GM19463 (cell line): ENCODE measurements at regions not wholly inside any gene's neighbourhood (a gene's known extent, or its start where the extent isn't known, plus 50 kb on each side); places are given as distances from the start of the nearest gene placed in this dataset.

Experiments
- ATAC-seq: cut with Tn5 transposase; IDR thresholded peaks from one replicate; pipeline ENCODE4 v1.9.1; 2021; ENCODE audit warnings: mild to moderate bottlenecking, moderate library complexity; ENCODE audit not compliant: unreplicated experiment

DNA sequence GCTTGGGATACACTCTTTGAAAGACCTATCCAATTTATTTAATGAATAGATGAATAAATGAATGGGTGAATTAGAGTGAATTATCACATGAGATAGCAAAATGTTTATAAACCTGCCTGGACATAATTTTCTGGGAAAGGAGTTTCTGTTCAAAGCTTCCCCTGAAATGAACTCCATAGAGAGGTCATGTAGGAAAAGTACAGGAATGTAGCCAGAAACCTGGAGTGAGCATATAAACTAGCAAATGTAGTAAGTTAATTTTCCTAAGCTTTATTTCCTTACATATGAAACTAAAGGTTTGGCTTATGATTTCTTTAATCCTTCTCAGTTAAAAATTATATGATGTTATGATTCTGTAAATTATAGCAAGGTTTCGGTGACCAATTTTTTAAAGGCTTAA is 380.3 kb upstream of the RSPO3 start:
- no peak for ATAC-seq

DNA sequence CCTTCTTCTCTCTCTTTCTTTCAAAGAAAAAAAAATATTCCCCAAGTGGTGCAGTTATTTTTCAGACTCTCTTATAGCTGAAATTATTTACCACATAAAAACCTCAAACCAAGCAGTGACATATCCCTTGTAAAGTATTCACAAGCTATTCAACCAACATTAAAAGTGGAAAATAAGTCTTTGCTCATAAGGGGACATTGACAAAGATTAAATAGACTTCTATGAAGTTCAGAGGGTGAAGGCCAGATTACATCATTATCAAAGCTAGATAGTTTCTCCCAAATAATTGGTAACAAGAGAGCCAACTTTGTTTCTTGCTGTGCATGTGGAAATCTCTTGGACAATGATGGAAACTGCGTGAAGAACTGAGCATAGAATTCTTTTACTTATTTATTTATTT is 379.8 kb upstream of the RSPO3 start:
- no peak for ATAC-seq

DNA sequence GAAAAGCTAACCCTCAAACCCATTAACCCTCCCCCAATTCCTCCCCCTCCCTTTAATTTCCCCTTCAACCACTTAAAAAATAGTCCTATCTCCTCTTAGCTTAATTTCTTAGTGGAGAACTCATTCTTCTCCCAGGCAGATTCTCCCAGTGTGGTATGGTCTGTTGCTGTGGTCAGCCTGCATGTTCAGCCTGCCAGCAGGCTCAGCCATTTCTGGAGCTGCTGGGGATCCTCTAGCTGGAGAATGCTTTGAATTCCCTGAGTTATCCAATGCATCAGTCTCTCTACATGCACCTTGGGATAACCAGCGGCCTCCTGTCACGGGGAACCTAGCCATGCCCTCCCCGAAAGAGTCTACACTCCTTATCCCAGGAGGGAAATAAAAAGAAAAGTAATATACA is 375.4 kb upstream of the RSPO3 start:
- ATAC-seq, result no peak

DNA sequence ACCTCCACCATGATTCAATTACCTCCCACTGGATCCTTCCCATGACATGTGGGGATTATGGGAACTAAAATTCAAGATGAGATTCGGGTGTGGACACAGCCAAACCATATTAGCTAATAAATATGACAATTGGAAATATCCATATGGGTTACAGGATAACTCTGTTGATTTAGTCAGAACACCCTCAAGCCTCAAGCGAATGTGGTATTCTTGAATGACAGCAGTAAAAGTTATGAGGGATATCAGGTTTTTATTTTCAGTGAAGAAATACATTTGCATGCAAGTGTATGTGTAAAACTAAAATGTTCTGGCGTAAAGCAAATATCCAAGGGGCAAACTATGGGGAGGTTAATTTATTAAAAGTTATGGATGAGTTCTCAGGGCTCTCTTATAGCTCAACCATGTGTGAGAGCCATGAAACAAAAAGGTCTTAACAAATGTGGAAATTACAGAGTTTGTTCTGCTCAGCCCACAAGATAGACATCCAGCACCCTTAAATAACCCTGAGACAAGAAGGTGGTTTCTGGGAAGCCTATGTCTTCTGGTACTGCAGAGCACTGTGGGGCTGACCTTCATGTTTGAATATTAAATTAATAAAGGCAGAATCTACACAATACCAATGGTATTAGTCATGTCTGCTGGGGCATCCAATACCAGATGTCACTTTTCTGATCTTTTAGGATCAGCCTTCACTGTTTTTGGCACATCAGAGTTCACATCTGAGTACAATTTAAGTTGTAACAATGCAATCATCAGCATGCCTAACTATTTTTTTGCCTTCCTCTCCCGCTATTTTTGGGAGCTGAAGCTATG is 370.5 kb upstream of the RSPO3 start:
- no peak for ATAC-seq

DNA sequence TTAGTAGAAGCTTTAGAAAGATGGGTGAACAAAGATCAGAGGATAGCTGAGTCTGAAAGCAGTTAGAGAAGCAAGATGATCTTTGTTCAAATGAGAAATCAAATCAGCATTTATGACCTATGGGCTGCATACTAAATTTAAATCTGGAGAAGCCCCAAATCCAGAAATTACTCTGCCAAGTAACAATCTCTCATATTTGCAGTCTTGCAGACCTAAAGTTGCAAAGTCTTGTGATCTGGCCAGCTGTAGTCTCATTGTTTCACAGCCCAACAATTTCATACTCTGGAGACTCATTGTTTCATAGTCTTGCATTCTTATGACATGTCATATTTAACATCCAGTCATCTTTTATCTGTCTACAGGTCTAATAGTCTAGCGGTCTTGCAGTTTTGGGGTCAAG is 364.9 kb upstream of the RSPO3 start:
- ATAC-seq, result no peak

DNA sequence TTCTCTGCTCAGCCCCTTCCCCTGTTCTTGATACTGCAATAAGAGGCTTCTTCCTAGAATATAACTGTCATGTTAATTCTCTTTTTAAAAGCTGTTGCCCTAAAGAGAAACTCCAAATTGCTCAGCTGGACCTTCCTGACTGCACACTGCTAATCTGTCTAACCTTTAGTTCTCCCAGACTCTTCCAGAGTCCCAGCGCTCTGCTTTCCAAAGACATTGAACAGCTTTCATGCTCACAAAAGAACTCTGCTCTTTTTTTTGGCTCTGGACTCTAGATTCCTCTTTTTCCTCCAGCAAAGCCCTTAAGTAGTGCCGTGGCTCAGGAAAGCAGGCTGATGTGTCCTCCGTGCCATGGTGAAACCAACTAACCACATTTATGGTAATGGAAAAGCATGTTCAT is 356.6 kb upstream of the RSPO3 start:
- ATAC-seq, result no peak

DNA sequence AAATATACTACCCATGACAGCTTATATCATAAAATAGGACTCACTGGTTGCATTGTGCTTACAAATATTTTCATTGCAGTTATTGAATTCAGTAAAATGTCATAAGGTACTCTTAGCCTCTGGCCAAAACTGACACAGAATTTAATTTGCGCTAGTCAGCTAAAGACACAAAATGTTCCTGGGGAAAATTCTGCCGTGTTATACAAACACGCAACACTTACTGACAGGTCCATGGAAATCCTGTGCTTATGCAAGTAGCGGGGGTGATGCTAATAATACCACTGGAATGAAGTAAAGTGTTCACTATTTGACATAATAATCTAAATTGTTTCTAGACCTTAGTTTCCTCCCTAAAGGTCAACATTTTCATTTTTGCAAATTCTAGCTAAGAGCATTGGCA is 354.4 kb upstream of the RSPO3 start:
- no peak for ATAC-seq

DNA sequence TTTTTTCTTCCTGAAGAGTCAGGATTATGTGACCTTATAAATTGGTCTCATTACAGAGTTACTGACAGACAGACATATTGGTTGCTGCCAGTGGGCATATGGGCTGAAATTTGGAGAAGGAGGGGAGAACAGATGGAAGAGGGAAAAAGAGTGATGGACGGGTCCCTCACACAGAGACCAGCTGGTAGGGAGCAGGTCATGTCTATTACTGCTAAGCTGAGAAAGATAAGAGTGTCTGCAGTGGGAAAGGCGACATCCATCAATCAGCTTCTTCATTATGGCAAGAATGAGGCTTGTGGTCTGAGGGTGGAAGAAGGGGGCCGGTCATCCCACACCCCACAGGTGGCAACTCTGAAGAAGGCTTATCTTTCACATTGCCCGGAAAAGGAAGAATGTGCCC is 353.8 kb upstream of the RSPO3 start:
- no peak for ATAC-seq

DNA sequence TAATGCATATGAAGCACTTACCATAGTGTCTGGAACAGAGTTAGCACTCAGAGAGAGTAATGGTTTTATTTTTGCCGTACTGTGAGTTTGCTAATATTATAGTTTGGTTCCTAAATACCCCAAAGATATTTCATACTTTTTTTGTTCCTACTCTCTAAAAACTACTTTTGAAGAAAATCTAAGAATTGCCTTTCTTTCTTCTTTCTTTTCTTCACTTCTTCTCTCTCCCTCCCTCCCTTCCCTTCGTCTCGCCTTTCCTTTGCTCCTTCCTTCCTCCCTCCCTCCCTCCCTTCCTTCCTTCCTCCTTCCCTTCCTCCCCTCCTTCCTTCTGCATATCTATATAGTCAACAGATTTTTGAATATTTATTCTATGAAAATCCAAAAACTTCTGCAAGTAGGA is 351.7 kb upstream of the RSPO3 start:
- ATAC-seq, result no peak

DNA sequence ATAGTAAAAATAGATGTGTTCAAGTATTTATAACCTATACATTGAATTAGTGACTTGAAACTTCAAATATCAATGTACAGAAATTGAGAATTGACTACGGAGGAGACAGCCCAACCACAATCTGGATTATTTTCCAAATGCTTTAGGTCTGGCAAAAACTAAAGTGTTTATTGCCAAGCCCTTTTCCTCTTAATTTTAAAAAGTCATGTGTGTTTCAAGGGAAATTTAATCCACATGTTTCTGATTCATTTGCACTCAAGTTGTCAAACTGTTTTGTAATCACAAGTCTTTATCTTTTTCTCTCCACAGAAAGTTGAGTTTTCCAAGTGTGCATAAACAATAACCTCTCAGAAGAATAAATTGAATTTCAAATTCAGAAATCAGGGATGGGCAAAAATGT is 350.8 kb upstream of the RSPO3 start:
- no peak for ATAC-seq

DNA sequence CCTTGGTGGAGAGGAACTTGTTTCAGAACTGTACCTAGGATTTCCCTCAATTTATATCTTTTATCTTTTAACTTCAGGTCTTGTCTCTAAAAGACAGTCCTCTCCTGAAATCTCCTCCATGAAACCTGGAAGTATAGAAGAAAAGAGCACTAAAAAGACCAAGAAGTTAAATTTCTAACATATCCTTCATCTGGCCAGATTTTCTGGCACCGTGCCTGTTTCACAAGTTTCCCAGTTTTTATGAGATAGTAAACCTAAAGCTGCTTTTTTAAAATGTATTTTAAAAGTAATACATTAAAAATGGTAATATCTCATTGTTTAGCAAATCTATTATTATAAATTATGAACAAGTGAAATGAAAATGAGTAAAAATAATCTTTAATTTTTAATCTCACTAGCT is 348.3 kb upstream of the RSPO3 start:
- no peak for ATAC-seq

DNA sequence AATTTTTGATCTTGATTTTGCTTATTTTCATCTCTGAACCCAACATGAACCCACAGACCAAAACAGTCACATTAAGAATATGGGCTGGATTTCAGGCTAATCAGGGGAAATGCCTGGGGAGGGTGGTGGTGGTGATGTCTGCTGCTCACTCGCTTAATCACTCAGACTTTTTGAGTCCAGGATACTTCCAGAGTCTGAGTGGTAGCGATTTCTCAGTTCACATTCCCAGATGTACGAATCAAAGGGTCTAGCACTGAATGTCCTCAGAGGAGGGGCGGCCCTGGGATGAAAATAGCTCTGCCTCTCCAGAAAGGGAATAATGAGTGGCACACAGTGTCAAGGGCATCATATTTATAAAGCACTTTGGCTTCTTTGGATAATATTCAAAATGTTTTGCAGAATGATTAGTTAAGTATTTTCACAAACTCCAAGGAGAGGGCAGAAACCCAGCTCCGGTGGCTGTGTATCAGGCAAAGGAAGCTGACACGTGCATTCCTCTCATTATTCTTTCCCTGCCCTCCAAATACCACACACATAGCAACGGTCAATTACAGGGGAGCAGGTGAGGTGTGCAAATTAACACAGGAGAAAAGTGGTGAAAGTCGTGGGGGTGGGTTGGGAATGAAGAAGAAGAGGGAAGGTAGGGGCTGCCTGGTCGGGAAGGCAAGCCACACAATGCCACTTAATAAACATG is 345.2 kb upstream of the RSPO3 start:
- no peak for ATAC-seq

DNA sequence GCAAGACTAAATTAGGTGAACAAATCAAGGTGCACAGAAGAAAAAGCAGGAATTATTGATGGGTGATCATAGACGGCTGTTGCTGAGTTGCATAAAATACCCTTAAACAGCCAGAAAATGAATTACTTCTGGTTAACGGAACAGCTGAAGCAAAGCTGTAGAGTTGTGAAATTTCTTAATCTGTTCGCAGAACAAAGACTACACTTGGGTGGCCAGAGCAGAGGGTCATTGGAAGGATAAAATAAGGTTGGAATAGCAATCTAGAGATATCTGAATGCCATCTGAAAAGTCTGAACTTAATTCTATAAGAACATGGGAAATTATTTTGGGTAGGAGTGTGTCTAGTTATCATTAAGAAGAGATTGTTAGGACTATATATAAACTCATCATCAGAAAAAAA is 339.1 kb upstream of the RSPO3 start:
- no peak for ATAC-seq

DNA sequence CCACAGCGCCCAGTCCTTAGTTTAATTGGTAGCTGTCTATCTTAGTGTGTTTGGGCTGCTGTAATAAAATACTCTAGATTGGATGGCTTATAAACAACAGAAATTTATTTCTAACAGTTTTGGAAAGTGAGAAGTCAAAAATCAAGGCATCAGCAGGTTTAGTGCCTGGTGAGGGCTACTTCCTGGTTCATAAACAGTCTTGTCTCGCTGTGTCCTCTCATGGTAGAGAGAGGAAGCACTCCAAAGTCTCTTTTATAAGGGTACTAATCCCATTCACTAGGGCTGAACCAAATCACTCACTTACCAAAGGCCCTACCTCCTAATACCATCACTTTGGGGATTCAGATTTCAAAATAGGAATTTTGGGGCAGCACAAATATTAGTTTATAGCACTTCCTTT is 336.9 kb upstream of the RSPO3 start:
- ATAC-seq, result no peak

DNA sequence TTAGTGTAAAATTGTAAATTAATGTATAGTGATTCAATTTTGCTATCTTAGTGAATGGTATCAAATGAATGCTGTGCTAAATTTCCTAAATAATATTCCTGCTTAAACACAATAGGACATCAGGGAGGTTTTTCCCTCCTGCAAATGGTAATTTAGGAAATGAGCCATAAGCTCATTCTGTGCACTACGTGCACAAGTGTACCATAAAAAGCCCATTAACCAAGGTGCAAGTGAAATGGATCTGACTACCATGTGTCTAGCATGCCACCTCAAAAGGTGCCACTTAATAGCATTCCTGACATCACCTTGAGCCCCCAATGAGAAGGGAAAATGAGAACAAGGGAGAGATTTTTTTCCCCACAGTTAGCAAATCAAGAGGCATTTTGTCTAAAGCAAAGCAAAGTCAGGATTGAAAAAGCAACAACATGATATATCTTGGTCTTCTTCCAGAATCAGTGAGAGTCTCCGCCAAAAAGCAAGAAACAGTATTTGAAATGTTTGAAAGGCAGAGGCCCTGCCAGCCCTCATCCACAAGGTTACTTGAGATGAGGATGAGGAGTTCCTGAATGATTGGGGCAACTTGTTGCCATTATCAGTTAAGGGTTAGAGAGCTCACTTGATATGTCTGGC is 334.2 kb upstream of the RSPO3 start:
- no peak for ATAC-seq

DNA sequence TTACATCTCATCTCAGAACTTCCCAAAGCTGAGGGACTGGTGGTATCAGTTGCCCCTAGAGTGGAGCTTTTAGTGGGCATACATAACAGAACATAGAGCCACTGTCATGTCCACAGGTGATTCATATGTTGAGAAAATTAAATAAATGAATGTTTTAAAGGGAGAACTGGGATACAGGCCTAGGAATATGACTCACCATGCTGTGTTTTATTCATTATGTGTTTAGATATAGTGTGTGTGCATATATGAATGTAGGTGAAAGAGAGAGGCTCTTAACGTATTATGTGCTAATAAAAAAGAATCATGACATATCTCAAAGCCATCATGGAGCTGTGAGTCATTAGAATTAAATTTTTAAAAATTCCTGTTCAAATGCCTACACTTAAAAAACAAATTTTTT is 332.2 kb upstream of the RSPO3 start:
- ATAC-seq, result no peak

DNA sequence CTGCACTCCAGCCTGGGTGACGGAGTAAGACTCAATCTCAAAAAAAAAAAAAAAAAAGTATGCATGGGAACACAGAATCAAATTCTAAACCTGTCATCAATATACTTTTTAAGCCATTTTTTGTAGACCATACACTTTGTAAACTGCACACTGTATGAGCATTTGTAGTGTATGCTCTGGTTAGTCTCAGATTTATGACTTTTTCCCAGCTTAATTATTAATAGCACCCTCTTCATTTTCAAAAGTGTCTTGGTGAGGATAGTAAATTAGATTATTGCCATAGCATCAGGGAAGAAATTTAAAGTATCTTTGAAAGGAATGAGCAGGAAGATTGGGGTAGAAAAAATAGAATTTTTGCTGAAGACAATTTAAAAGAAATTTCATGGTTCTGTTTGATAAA is 330.8 kb upstream of the RSPO3 start:
- no peak for ATAC-seq

DNA sequence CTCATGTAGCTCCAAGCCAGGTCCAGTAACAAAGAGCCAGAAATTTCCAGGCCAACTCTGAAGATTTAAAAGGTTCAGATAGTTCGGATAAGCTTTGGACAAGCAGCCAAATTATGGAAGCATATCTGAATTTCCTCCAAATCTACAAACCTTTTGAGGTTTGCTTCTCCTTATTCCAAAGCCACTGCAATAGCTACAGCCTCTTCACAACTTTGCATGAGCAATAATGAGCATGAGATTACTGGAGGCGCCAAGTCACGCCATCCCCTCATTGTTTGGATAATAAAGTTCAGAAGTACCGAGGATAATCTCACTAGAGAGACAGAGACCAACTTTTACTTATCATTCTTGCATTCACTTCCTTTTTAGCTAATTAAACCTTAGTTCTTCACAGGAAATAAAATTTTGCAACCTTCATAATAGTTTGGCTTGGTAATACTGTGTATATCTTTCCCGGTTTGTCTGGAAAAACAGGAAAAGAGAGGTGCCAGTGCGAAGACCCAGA is 329.6 kb upstream of the RSPO3 start:
- ATAC-seq, result no peak

DNA sequence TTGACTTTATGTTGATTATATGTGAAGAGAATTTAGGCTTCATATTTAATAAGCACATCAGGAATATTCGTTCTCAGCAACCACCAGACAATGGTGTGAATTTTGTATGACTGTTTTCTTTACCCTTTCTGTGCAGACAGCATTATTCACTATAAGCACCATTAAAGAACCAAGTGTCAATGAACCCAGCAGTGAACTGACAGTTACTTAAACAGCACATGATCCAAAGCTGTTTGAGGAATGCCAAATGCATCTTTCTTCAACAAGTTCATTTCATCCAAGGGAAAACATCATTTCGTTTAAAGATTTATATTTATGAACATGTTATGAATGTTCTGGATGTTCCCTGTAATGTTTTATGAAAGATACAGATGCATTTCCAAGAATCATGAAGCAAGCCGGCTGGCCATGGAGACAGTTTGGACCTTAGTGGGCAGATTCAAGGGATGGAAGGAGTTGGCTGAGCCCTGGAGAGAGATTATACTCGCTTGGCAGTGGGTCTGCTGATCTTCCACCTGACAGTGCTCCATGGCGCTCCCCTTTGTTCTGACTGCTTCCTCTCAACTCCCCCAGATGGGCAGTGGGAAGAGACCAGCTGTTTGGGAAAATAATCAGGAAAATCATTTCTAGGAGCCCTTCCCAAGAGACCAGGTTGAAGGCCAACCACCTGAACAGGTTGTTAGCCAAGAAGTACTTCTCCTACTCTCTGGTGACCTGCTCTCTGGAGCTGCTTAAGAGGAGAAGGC is 326.0 kb upstream of the RSPO3 start:
- ATAC-seq, result no peak

DNA sequence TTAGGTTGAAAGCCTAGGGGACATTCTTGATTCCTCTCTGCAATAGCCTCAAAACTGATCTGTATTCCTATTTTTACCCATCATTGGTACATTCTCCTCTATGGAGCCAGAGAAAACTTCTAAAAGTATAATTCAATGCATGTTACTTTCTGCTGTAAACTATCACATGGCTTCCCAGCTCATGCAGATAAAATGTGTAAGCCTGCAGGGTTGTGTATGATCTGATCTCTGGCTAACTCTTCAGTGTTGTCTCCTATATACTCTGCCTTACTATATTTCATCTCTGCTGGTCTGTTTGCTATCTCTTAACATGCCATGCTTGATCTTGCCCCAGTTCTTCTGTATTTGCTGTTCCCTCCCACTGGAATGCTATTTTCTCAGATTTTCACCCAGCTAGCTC is 323.3 kb upstream of the RSPO3 start:
- ATAC-seq, result no peak

DNA sequence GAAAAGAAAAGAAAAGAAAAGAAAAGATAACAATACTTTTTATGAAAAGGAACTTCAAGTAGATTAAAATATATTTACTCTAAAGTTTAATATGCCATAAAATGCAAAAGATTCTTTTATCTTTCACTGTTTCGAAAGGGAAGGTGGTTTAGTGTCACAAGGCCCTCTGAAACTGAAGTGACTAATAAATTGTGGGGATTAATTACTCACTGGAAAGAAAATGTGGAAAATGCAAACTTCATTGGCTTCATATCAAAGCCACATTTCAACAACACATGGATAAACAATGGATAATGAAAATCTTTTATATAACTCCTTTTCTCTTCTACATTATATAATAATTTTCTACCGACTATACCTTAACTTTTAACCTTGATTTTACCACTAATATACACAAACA is 320.5 kb upstream of the RSPO3 start:
- no peak for ATAC-seq
